ENCODE measurements at regions not wholly inside any gene's neighbourhood (a gene's known extent, or its start where the extent isn't known, plus 50 kb on each side); places are given as distances from the start of the nearest gene placed in this dataset.

- H3K27ac ChIP-seq = no peak overlapping the region
These were observed 751.4 kb upstream of the AUTS2 start for GRCh38 chr7:68846811-68847325.

GRCh38 chr7:68853254-68853653 lies 745.0 kb upstream of the AUTS2 start:
- no peaks in the 10 kb centered on the region for H3K9me3 ChIP-seq
- H3K4me3 ChIP-seq = no peak overlapping the region
- DNase-seq (no peak), ATAC-seq (no peak)
- no peak overlapping the region for H3K27ac ChIP-seq
- H3K4me1 ChIP-seq = no peaks in the 10 kb centered on the region
- WGBS (ENCODE audit: insufficient coverage, low coverage, low lambda C conversion rate, missing lambda C conversion rate) = 89% methylated on average over 6 of the region's 6 CpGs
- TF ChIP-seq CTCF (IDR thresholded peaks at IDR 0.05) = no peak
- no peak for TF ChIP-seq POLR2A (IDR thresholded peaks at IDR 0.05)
- no peaks in the 10 kb centered on the region for H3K36me3 ChIP-seq
- intact Hi-C loops (cut with DNase I) = no loop called here
- H3K27me3 ChIP-seq = no peaks in the 10 kb centered on the region

More at GRCh38 chr7:68846811-68847325, 751.4 kb upstream of the AUTS2 start:
- H3K9me3 ChIP-seq = no peaks in the 10 kb centered on the region
- DNase-seq = peak in 1 of 3 donors; percentile 45
- peak; percentile 69 to 91 (median 76) for ATAC-seq
- H3K36me3 ChIP-seq = no peaks in the 10 kb centered on the region
- H3K27me3 ChIP-seq = no peaks in the 10 kb centered on the region
- H3K4me1 ChIP-seq = no peaks in the 10 kb centered on the region
- WGBS (ENCODE audit: insufficient coverage, low coverage, low lambda C conversion rate, missing lambda C conversion rate) = 41% methylated on average over 13 of the region's 13 CpGs
- H3K4me3 ChIP-seq = no peak overlapping the region
- intact Hi-C loops (cut with DNase I) = no loop called here
- TF ChIP-seq CTCF (IDR thresholded peaks at IDR 0.05) = no peak
- TF ChIP-seq POLR2A (IDR thresholded peaks at IDR 0.05) = no peak

GRCh38 chr7:68857571-68857970 lies 740.7 kb upstream of the AUTS2 start:
- Histone ChIP-seq H3K27me3 (no peaks in the 10 kb centered on the region), H3K4me1 (no peaks in the 10 kb centered on the region), H3K36me3 (no peaks in the 10 kb centered on the region), H3K4me3 (no peak overlapping the region), H3K27ac (no peak overlapping the region), H3K9me3 (no peaks in the 10 kb centered on the region)
- 100% methylated on average over 1 of the region's 1 CpG for WGBS (ENCODE audit: insufficient coverage, low coverage, low lambda C conversion rate, missing lambda C conversion rate)
- ATAC-seq (no peak), DNase-seq (no peak)
- TF ChIP-seq CTCF (IDR thresholded peaks at IDR 0.05) = no peak
- no peak for TF ChIP-seq POLR2A (IDR thresholded peaks at IDR 0.05)
- intact Hi-C loops (cut with DNase I) = no loop called here

GRCh38 chr7:68858497-68858896 lies 739.8 kb upstream of the AUTS2 start:
- no peaks in the 10 kb centered on the region for H3K27me3 ChIP-seq
- H3K4me1 ChIP-seq = no peaks in the 10 kb centered on the region
- H3K36me3 ChIP-seq = no peaks in the 10 kb centered on the region
- WGBS (ENCODE audit: insufficient coverage, low coverage, low lambda C conversion rate, missing lambda C conversion rate) = 57% methylated on average over 1 of the region's 1 CpG
- H3K27ac ChIP-seq = no peak overlapping the region
- no peak for DNase-seq
- H3K9me3 ChIP-seq = no peaks in the 10 kb centered on the region
- TF ChIP-seq CTCF (IDR thresholded peaks at IDR 0.05) = no peak
- no peak for TF ChIP-seq POLR2A (IDR thresholded peaks at IDR 0.05)
- no peak for ATAC-seq
- intact Hi-C loops (cut with DNase I) = no loop called here
- no peak overlapping the region for H3K4me3 ChIP-seq

- no peak overlapping the region for H3K4me3 ChIP-seq
- H3K27me3 ChIP-seq = no peaks in the 10 kb centered on the region
- DNase-seq (no peak), ATAC-seq (no peak)
- no peak overlapping the region for H3K27ac ChIP-seq
- intact Hi-C loops (cut with DNase I) = no loop called here
- no peaks in the 10 kb centered on the region for H3K4me1 ChIP-seq
- no peaks in the 10 kb centered on the region for H3K36me3 ChIP-seq
- WGBS (ENCODE audit: insufficient coverage, low coverage, low lambda C conversion rate, missing lambda C conversion rate) = 85% methylated on average over 6 of the region's 7 CpGs
- no peaks in the 10 kb centered on the region for H3K9me3 ChIP-seq
- no peak for TF ChIP-seq CTCF (IDR thresholded peaks at IDR 0.05)
- no peak for TF ChIP-seq POLR2A (IDR thresholded peaks at IDR 0.05)
These were observed 737.1 kb upstream of the AUTS2 start for GRCh38 chr7:68861171-68861570.
